Esophagus muscularis mucosa (tissue), 3 donors: ENCODE measurements at regions not wholly inside any gene's neighbourhood (a gene's known extent, or its start where the extent isn't known, plus 50 kb on each side); places are given as distances from the start of the nearest gene placed in this dataset.

Source experiments
- CTCF ChIP-seq, 3 experiments: fragments of 200-600 bp in 2 of 3; fragments of 450-650 bp in 1 of 3; sonication (generic) in 2 of 3; IDR thresholded peaks; one replicate each; pipeline ENCODE4 v1.5.1; 2017 to 2019; ENCODE audit warnings: antibody characterized with exemption in 3 of 3, mild to moderate bottlenecking in 2 of 3, moderate library complexity in 1 of 3
- POLR2A ChIP-seq: fragments of 450-650 bp; IDR thresholded peaks from one replicate; pipeline ENCODE4 v1.6.1; 2017; ENCODE audit warnings: antibody characterized with exemption, moderate library complexity, mild to moderate bottlenecking, low read depth

- TF ChIP-seq CTCF (IDR thresholded peaks at IDR 0.05) (no peak), POLR2A (no peak)
These were observed 802.0 kb downstream of the C12orf50 start for GRCh38 chr12:87227162-87227561.
